Panc1 (cell line): ENCODE measurements at regions not wholly inside any gene's neighbourhood (a gene's known extent, or its start where the extent isn't known, plus 50 kb on each side); places are given as distances from the start of the nearest gene placed in this dataset.

ENCODE experiments used
- ATAC-seq: fragments of 200-7000 bp; cut with Tn5 transposase; 2 replicates; pipeline ENCODE4 v1.9.1; 2020; ENCODE audit warnings: mild to moderate bottlenecking, moderate library complexity
- BruUV-seq: library from RNA; stranded (reverse); fragments of 400-500 nt; replicated peaks from 2 replicates; lab custom pipeline; 2021; lab: Mats Ljungman, UMichigan
- CTCF ChIA-PET: fragments of 300-600 bp; sonication (Branson Sonifier 250); formaldehyde crosslinking; loops from one replicate; lab custom pipeline; 2022; ENCODE audit warnings: antibody characterized with exemption; lab: Charles Lee
- POLR2A ChIA-PET: fragments of 300-600 bp; sonication (Branson Sonifier 250); formaldehyde crosslinking; loops from one replicate; lab custom pipeline; 2022; ENCODE audit warnings: antibody characterized with exemption; lab: Charles Lee
- DNase-seq: peaks from one replicate; pipeline ENCODE4 v3.0.0-alpha.2; 2010; ENCODE audit warnings: low read depth, low spot score
- H3K27ac ChIP-seq: 2 replicates; pipeline ENCODE4 v1.5.1; 2011; ENCODE audit warnings: mild to moderate bottlenecking, low read length, inconsistent platforms
- H3K27me3 ChIP-seq: fragments of 200-500 bp; sonication (Bioruptor generic); 2 replicates; pipeline ENCODE4 v1.6.0; 2014; ENCODE audit warnings: low read length, inconsistent platforms; ENCODE audit not compliant: control insufficient read depth, insufficient read depth
- H3K36me3 ChIP-seq: fragments of 200-500 bp; sonication (Bioruptor generic); 2 replicates; pipeline ENCODE4 v1.5.1; 2014; ENCODE audit warnings: inconsistent platforms, mild to moderate bottlenecking, low read length, moderate library complexity; ENCODE audit not compliant: control insufficient read depth, insufficient read depth
- H3K4me1 ChIP-seq: 2 replicates; pipeline ENCODE4 v1.5.1; 2011; ENCODE audit warnings: inconsistent platforms, mild to moderate bottlenecking, low read length, moderate library complexity; ENCODE audit not compliant: control insufficient read depth, insufficient read depth
- H3K4me3 ChIP-seq, 2 experiments: 2 replicates each; pipeline ENCODE4 v1.5.1; 2011 to 2012; ENCODE audit warnings: low read depth in 2 of 2, low read length in 2 of 2, mild to moderate bottlenecking in 2 of 2, inconsistent platforms in 1 of 2, moderate library complexity in 1 of 2
- H3K9me3 ChIP-seq: fragments of 200-500 bp; sonication (Bioruptor generic); 2 replicates; pipeline ENCODE4 v1.5.1; 2014; ENCODE audit warnings: low read depth, mild to moderate bottlenecking, inconsistent platforms, low read length, moderate library complexity; ENCODE audit not compliant: control insufficient read depth, insufficient read depth
- CTCF ChIP-seq: fragments of 450-650 bp; IDR thresholded peaks from 2 replicates; pipeline ENCODE4 v1.5.1; 2017; ENCODE audit warnings: mild to moderate bottlenecking
- POLR2AphosphoS5 ChIP-seq: IDR thresholded peaks from 2 replicates; pipeline ENCODE4 v1.6.1; 2012; ENCODE audit warnings: mild to moderate bottlenecking, low read depth, low read length, moderate library complexity
- REST ChIP-seq, 2 experiments: IDR thresholded peaks; 2 replicates each; pipeline ENCODE4 v1.6.1; 2011 to 2012; ENCODE audit warnings: low read depth in 2 of 2, control low read depth in 1 of 2, low read length in 1 of 2, mild to moderate bottlenecking in 1 of 2, moderate library complexity in 1 of 2; ENCODE audit not compliant: insufficient read depth in 1 of 2
- SIN3A ChIP-seq: IDR thresholded peaks from 2 replicates; pipeline ENCODE4 v1.6.1; 2012; ENCODE audit warnings: low read depth, mild to moderate bottlenecking, low read length, moderate library complexity, borderline replicate concordance; ENCODE audit not compliant: insufficient read depth
- TCF7L2 ChIP-seq: IDR thresholded peaks from 2 replicates; pipeline ENCODE4 v1.6.1; 2011; ENCODE audit warnings: mild to moderate bottlenecking, low read depth, low read length, inconsistent platforms
- in situ Hi-C: cut with HindIII; loops from 2 replicates; pipeline ENCODE4 v1.10.0; 2016; ENCODE audit warnings: low sequenced_read_pairs, low pct_unique_long_range_greater_than_20kb
- intact Hi-C: fragments of 100-400 bp; cut with micrococcal nuclease; formaldehyde crosslinking; loops from one replicate; pipeline ENCODE4 v1.10.0; 2022; ENCODE audit not compliant: unreplicated experiment

- BruUV-seq = no TSS peak
- intact Hi-C loops (no loop called here), in situ Hi-C loops (no loop called here)
- Histone ChIP-seq H3K27ac (no peak overlapping the region), H3K27me3 (no peaks in the 10 kb centered on the region), H3K36me3 (no peaks in the 10 kb centered on the region), H3K9me3 (no peaks in the 10 kb centered on the region), H3K4me3 (no peak overlapping the region), H3K4me1 (no peaks in the 10 kb centered on the region)
- TF ChIP-seq TCF7L2 = no peak
- no peak for TF ChIP-seq CTCF
- no peak for TF ChIP-seq POLR2AphosphoS5
- no peak for TF ChIP-seq REST (IDR thresholded peaks at IDR 0.05; ENCODE audit: insufficient read depth in 1 of 2, low read depth in 2 of 2, low read length in 1 of 2)
- TF ChIP-seq SIN3A = no peak
- DNase-seq = no peak
- POLR2A ChIA-PET = no interaction called here
- CTCF ChIA-PET = no interaction called here
- ATAC-seq = no peak
Measured at GRCh38 chr2:211205836-211206235, 649.4 kb downstream of the CPS1 start.

- no TSS peak for BruUV-seq
- ATAC-seq = no peak
- CTCF ChIA-PET = no interaction called here
Measured at GRCh38 chr2:211216221-211216620, 659.8 kb downstream of the CPS1 start.

More at GRCh38 chr2:211216221-211216620, 659.8 kb downstream of the CPS1 start:
- POLR2A ChIA-PET = no interaction called here
- H3K4me1 ChIP-seq = no peaks in the 10 kb centered on the region
- H3K27ac ChIP-seq = no peak overlapping the region
- in situ Hi-C loops = no loop called here
- H3K4me3 ChIP-seq = no peak overlapping the region
- no peak for DNase-seq
- intact Hi-C loops = no loop called here
- TF ChIP-seq TCF7L2 (no peak), REST (IDR thresholded peaks at IDR 0.05; ENCODE audit: insufficient read depth in 1 of 2, low read depth in 2 of 2, low read length in 1 of 2) (no peak), SIN3A (no peak), POLR2AphosphoS5 (no peak), CTCF (peak; percentile 14; the same call in 1 of the 2 replicates)
- H3K27me3 ChIP-seq = no peaks in the 10 kb centered on the region
- H3K9me3 ChIP-seq = no peaks in the 10 kb centered on the region
- H3K36me3 ChIP-seq = no peaks in the 10 kb centered on the region
